Umbilical cord (tissue), 1 donor: ENCODE measurements at regions not wholly inside any gene's neighbourhood (a gene's known extent, or its start where the extent isn't known, plus 50 kb on each side); places are given as distances from the start of the nearest gene placed in this dataset.
A peak's percentile ranks its signal among the peaks of the same experiment; 100 is the strongest.

Experiments
- DNase-seq: peaks from one replicate; pipeline ENCODE4 v3.0.0-alpha.2; 2015; ENCODE audit warnings: low spot score

GRCh38 chr14:65186951-65187350, 84.6 kb upstream of the MAX start:
- no peak for DNase-seq

- DNase-seq: no peak
Measured at GRCh38 chr14:65187421-65188049, 85.2 kb upstream of the MAX start.

GRCh38 chr14:65190312-65190711, 88.0 kb upstream of the MAX start:
- DNase-seq: no peak

- no peak for DNase-seq
Measured at GRCh38 chr14:65191716-65192115, 89.4 kb upstream of the MAX start.

- no peak for DNase-seq
Measured at GRCh38 chr14:65192686-65193085, 90.4 kb upstream of the MAX start.

- no peak for DNase-seq
Measured at GRCh38 chr14:65193916-65194590, 91.7 kb upstream of the MAX start.

- DNase-seq: no peak
Measured at GRCh38 chr14:65195042-65195719, 92.9 kb upstream of the MAX start.

- no peak for DNase-seq
Measured at GRCh38 chr14:65198346-65198745, 96.0 kb upstream of the MAX start.

GRCh38 chr14:65200454-65200853, 98.1 kb upstream of the MAX start:
- DNase-seq: no peak

- DNase-seq: no peak
Measured at GRCh38 chr14:65203574-65203973, 101.3 kb upstream of the MAX start.

- DNase-seq: no peak
Measured at GRCh38 chr14:65204056-65204455, 101.7 kb upstream of the MAX start.

- no peak for DNase-seq
Measured at GRCh38 chr14:65206078-65206447, 103.7 kb upstream of the MAX start.

- DNase-seq: no peak
Measured at GRCh38 chr14:65206448-65207096, 104.3 kb upstream of the MAX start.

- DNase-seq: no peak
Measured at GRCh38 chr14:65208548-65208947, 106.2 kb upstream of the MAX start.

- DNase-seq: no peak
Measured at GRCh38 chr14:65210118-65210821, 108.0 kb upstream of the MAX start.

GRCh38 chr14:65210822-65211182, 108.5 kb upstream of the MAX start:
- DNase-seq: no peak

- DNase-seq: peak; percentile 30
Measured at GRCh38 chr14:65211341-65211987, 109.1 kb upstream of the MAX start.

- DNase-seq: no peak
Measured at GRCh38 chr14:65213316-65213715, 111.0 kb upstream of the MAX start.

- peak; percentile 73 for DNase-seq
Measured at GRCh38 chr14:65214741-65215140, 112.4 kb upstream of the MAX start.

- no peak for DNase-seq
Measured at GRCh38 chr14:65219353-65219752, 117.0 kb upstream of the MAX start.

- peak; percentile 48 for DNase-seq
Measured at GRCh38 chr14:65222440-65222858, 120.1 kb upstream of the MAX start.

GRCh38 chr14:65223636-65224035, 121.3 kb upstream of the MAX start:
- DNase-seq: no peak
